HepG2 (cell line): ENCODE measurements at regions not wholly inside any gene's neighbourhood (a gene's known extent, or its start where the extent isn't known, plus 50 kb on each side); places are given as distances from the start of the nearest gene placed in this dataset.
"Not testable (repeated sequence)": the region's sequence is repeated elsewhere in the genome, so short reads cannot be mapped to it uniquely, and the experiment has no call there.

Experiments
- ATAC-seq: fragments of 200-7000 bp; cut with Tn5 transposase; 3 replicates; pipeline ENCODE4 v1.9.1; 2020; ENCODE audit warnings: mild to moderate bottlenecking, moderate library complexity
- BruUV-seq: library from RNA; stranded (reverse); fragments of 400-500 nt; replicated peaks from 2 replicates; lab custom pipeline; 2021; lab: Mats Ljungman, UMichigan
- CTCF ChIA-PET: fragments of 300-600 bp; formaldehyde crosslinking; extraction: SDS; loops from one replicate; lab custom pipeline; 2021; ENCODE audit warnings: low total read pairs, inconsistent platforms, low intra/inter-chr PET ratio; lab: Yijun Ruan, JAX
- POLR2A ChIA-PET: fragments of 350-600 bp; sonication (Branson Sonifier 250); formaldehyde crosslinking; loops from one replicate; lab custom pipeline; 2020; ENCODE audit warnings: antibody characterized with exemption, inconsistent platforms; lab: Yijun Ruan, JAX
- DNase-seq: peaks from one replicate; pipeline ENCODE4 v3.0.0-alpha.2; 2015; ENCODE audit warnings: low spot score
- FAIRE-seq: peaks from 3 replicates; lab custom pipeline; 2011; peaks lifted over from hg19 to GRCh38; lab: Jason Lieb, UNC
- H2AFZ ChIP-seq: one replicate; pipeline ENCODE4 v1.6.1; 2011; ENCODE audit warnings: low read length, inconsistent platforms
- H3K27ac ChIP-seq: fragments of 300-600 bp; 3 replicates; pipeline ENCODE4 v1.8.0; 2011; ENCODE audit warnings: mixed run types, mild to moderate bottlenecking, mixed read lengths, low read length, inconsistent platforms; ENCODE audit not compliant: insufficient read depth; ENCODE audit errors: extremely low read length
- H3K27me3 ChIP-seq, 2 experiments: fragments of 200-600 bp in 1 of 2; 2 replicates in 1 of 2; 3 replicates in 1 of 2; pipeline versions ENCODE4 v1.6.0 to v1.8.0; 2011; ENCODE audit warnings: low read length in 2 of 2, mild to moderate bottlenecking in 2 of 2, moderate library complexity in 2 of 2, inconsistent platforms in 1 of 2; ENCODE audit not compliant: insufficient read depth in 2 of 2, control insufficient read depth in 1 of 2
- H3K36me3 ChIP-seq, 2 experiments: fragments of 200-600 bp in 1 of 2; replicated peaks in 1 of 2; 2 replicates in 1 of 2; 3 replicates in 1 of 2; pipeline versions ENCODE4 v1.5.1 to v1.8.0; 2011; ENCODE audit warnings: low read length in 2 of 2, inconsistent platforms in 1 of 2; ENCODE audit not compliant: insufficient read depth in 2 of 2, control insufficient read depth in 1 of 2
- H3K4me1 ChIP-seq: 2 replicates; pipeline ENCODE4 v1.5.1; 2012; ENCODE audit warnings: low read length, inconsistent platforms; ENCODE audit not compliant: insufficient read depth
- H3K4me2 ChIP-seq: 2 replicates; pipeline ENCODE4 v1.6.0; 2011; ENCODE audit warnings: low read depth, low read length, inconsistent platforms
- H3K4me3 ChIP-seq, 3 experiments: fragments of 200-600 bp in 1 of 3; sonication (generic), shearing (Covaris generic) in 1 of 3; replicated peaks in 1 of 3; 2 replicates each; pipeline ENCODE4 v1.5.1; 2011 to 2016; ENCODE audit warnings: low read length in 3 of 3, inconsistent platforms in 2 of 3, low read depth in 2 of 3, mild to moderate bottlenecking in 2 of 3, control low read depth in 1 of 3, mixed read lengths in 1 of 3; ENCODE audit not compliant: insufficient read depth in 1 of 3
- H3K79me2 ChIP-seq: one replicate; pipeline ENCODE4 v1.6.1; 2011; ENCODE audit warnings: low read length, inconsistent platforms; ENCODE audit not compliant: insufficient read depth
- H3K9ac ChIP-seq: 2 replicates; pipeline ENCODE4 v1.6.0; 2011; ENCODE audit warnings: mild to moderate bottlenecking, low read depth, low read length, inconsistent platforms; ENCODE audit not compliant: insufficient read depth
- H3K9me3 ChIP-seq: 2 replicates; pipeline ENCODE4 v1.5.1; 2012; ENCODE audit warnings: mild to moderate bottlenecking, low read length
- H4K20me1 ChIP-seq: 2 replicates; pipeline ENCODE4 v1.6.0; 2011; ENCODE audit warnings: inconsistent platforms, mild to moderate bottlenecking, low read length, moderate library complexity; ENCODE audit not compliant: insufficient read depth
- POGZ ChIP-seq: sonication (generic); formaldehyde crosslinking; IDR thresholded peaks from 2 replicates; pipeline ENCODE4 v1.4.0; 2020; ENCODE audit warnings: mild to moderate bottlenecking, missing genetic modification reagents
- ZMYM4 ChIP-seq: sonication (generic); formaldehyde crosslinking; IDR thresholded peaks from 2 replicates; pipeline ENCODE4 v1.8.1; 2023; ENCODE audit warnings: mild to moderate bottlenecking, missing genetic modification reagents
- ZNF234 ChIP-seq: sonication (generic); formaldehyde crosslinking; conservative IDR thresholded peaks from 2 replicates; pipeline ENCODE4 v1.5.1; 2020; ENCODE audit warnings: mild to moderate bottlenecking, missing genetic modification reagents
- WGBS: methylation state at CpG from one replicate; pipeline ENCODE4 v1.1.6; 2017; ENCODE audit warnings: low lambda C conversion rate; 5-methylcytosine and 5-hydroxymethylcytosine counted together
- in situ Hi-C: cut with HindIII; loops from 2 replicates; pipeline ENCODE4 v1.10.0; 2017; ENCODE audit warnings: low pct_unique_long_range_greater_than_20kb; ENCODE audit not compliant: extremely low pct_ligation_motif_present
- intact Hi-C: fragments of 100-400 bp; cut with micrococcal nuclease; formaldehyde crosslinking; loops from one replicate; pipeline ENCODE4 v1.10.0; 2022; ENCODE audit not compliant: unreplicated experiment
- TF ChIP-seq, protein P1 (sequence below), 2 experiments: IDR thresholded peaks; 2 replicates each; pipeline ENCODE4 v1.6.1; 2011 to 2012; ENCODE audit warnings: low read length in 2 of 2, borderline replicate concordance in 1 of 2, low read depth in 1 of 2, mild to moderate bottlenecking in 1 of 2, moderate library complexity in 1 of 2

DNA sequence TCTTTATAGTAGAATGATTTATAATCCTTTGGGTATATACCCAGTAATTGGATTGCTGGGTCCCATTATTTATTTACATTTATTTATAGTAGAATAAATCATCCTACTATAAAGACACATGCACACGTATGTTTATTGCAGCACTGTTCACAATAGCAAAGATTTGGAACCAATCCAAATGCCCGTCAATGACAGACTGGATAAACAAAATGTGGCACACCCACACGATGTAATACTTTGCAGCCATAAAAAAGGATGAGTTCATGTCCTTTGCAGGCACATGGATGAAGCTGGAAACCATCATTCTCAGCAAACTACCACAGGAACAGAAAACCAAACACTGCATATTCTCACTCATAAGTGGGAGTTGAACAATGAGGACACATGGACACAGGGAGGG lies 869.0 kb upstream of the SORCS1 start:
- H2AFZ ChIP-seq, H3K79me2 ChIP-seq, in situ Hi-C loops, FAIRE-seq, DNase-seq, CTCF ChIA-PET, H4K20me1 ChIP-seq, intact Hi-C loops, H3K36me3 ChIP-seq, BruUV-seq, H3K4me1 ChIP-seq, H3K27ac ChIP-seq, H3K4me2 ChIP-seq, H3K9ac ChIP-seq, H3K27me3 ChIP-seq, POLR2A ChIA-PET, H3K4me3 ChIP-seq, ATAC-seq: not testable (repeated sequence)
- WGBS: 16% methylated on average over 3 of the region's 3 CpGs
- peaks cover 75% of the 10 kb centered on the region for H3K9me3 ChIP-seq

DNA sequence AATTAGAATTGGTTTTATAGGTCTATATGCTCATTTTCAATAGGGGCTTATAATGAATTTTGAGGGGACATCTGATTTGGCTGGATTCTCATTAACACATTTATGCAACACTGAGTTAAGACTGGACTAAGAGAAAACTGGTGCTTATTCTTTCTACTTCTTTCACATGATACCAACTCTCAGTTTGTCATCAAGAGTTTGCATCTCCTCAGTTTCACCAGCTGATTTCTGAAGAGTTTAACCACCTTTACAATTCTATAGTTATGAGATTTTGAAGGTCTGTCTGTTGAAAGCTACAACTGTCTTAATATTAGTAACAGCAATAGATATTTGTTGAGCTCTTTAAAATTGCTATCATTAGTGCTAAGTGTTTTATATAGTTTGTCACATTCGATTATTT lies 867.0 kb upstream of the SORCS1 start:
- ATAC-seq (no peak), FAIRE-seq (no peak)
- POLR2A ChIA-PET: no interaction called here
- no peak overlapping the region for H3K27ac ChIP-seq
- H3K9me3 ChIP-seq: peaks cover 71% of the 10 kb centered on the region
- H3K79me2 ChIP-seq: no peaks in the 10 kb centered on the region
- H4K20me1 ChIP-seq: no peaks in the 10 kb centered on the region
- no peaks in the 10 kb centered on the region for H3K4me1 ChIP-seq
- 0% methylated on average over 1 of the region's 1 CpG for WGBS
- no peak overlapping the region for H3K4me3 ChIP-seq
- CTCF ChIA-PET: no interaction called here
- in situ Hi-C loops (no loop called here), intact Hi-C loops (no loop called here)
- H3K36me3 ChIP-seq: no peaks in the 10 kb centered on the region
- H3K4me2 ChIP-seq: no peak overlapping the region
- no peak overlapping the region for H3K9ac ChIP-seq
- H2AFZ ChIP-seq: no peak overlapping the region
- TF ChIP-seq ZMYM4: no peak
- TF ChIP-seq, all 625 proteins: peak for 0
- no peak for DNase-seq
- H3K27me3 ChIP-seq: no peaks in the 10 kb centered on the region
- BruUV-seq: no TSS peak

DNA sequence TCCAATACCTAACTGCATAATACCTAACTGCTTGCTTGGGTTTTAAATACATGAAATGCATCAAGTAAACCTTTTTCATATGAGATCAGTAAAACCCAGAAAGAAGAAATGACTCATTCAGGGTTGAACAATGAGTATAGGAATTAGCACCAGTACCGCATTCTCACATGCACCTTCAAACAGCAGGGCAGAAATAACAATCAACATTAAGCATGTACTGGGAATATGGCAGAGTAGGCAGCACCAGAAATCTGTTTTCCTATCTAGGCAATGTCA lies 850.3 kb upstream of the SORCS1 start:
- WGBS: 72% methylated on average over 1 of the region's 1 CpG
- FAIRE-seq: no peak
- TF ChIP-seq, protein P1, sequence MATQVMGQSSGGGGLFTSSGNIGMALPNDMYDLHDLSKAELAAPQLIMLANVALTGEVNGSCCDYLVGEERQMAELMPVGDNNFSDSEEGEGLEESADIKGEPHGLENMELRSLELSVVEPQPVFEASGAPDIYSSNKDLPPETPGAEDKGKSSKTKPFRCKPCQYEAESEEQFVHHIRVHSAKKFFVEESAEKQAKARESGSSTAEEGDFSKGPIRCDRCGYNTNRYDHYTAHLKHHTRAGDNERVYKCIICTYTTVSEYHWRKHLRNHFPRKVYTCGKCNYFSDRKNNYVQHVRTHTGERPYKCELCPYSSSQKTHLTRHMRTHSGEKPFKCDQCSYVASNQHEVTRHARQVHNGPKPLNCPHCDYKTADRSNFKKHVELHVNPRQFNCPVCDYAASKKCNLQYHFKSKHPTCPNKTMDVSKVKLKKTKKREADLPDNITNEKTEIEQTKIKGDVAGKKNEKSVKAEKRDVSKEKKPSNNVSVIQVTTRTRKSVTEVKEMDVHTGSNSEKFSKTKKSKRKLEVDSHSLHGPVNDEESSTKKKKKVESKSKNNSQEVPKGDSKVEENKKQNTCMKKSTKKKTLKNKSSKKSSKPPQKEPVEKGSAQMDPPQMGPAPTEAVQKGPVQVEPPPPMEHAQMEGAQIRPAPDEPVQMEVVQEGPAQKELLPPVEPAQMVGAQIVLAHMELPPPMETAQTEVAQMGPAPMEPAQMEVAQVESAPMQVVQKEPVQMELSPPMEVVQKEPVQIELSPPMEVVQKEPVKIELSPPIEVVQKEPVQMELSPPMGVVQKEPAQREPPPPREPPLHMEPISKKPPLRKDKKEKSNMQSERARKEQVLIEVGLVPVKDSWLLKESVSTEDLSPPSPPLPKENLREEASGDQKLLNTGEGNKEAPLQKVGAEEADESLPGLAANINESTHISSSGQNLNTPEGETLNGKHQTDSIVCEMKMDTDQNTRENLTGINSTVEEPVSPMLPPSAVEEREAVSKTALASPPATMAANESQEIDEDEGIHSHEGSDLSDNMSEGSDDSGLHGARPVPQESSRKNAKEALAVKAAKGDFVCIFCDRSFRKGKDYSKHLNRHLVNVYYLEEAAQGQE (IDR thresholded peaks at IDR 0.05; ENCODE audit: borderline replicate concordance in 1 of 2, low read depth in 1 of 2, low read length in 2 of 2): no peak
- no peak for TF ChIP-seq ZNF234
- TF ChIP-seq POGZ (CRISPR knock-in tag): no peak

More for the DNA sequence above, 850.3 kb upstream of the SORCS1 start:
- H3K9ac ChIP-seq: no peak overlapping the region
- BruUV-seq: no TSS peak
- DNase-seq: no peak
- in situ Hi-C loops: no loop called here
- CTCF ChIA-PET: no interaction called here
- intact Hi-C loops: no loop called here
- H3K4me2 ChIP-seq: no peak overlapping the region
- H2AFZ ChIP-seq: no peak overlapping the region
- no peak overlapping the region for H3K4me3 ChIP-seq
- no peaks in the 10 kb centered on the region for H3K36me3 ChIP-seq
- no peak for ATAC-seq
- H3K4me1 ChIP-seq: no peaks in the 10 kb centered on the region
- peaks cover 80% of the 10 kb centered on the region for H3K9me3 ChIP-seq
- POLR2A ChIA-PET: no interaction called here
- H3K27ac ChIP-seq: no peak overlapping the region
- H4K20me1 ChIP-seq: no peaks in the 10 kb centered on the region
- H3K27me3 ChIP-seq: no peaks in the 10 kb centered on the region
- no peaks in the 10 kb centered on the region for H3K79me2 ChIP-seq
